K562 (cell line): ENCODE measurements at regions not wholly inside any gene's neighbourhood (a gene's known extent, or its start where the extent isn't known, plus 50 kb on each side); places are given as distances from the start of the nearest gene placed in this dataset.

Experiments
- ARHGAP35 ChIP-seq: fragments of 450-650 bp; IDR thresholded peaks from 2 replicates; pipeline ENCODE4 v1.6.1; 2018; ENCODE audit not compliant: partially characterized antibody
- ATF6 ChIP-seq: sonication (generic); formaldehyde crosslinking; IDR thresholded peaks from 2 replicates; pipeline ENCODE4 v1.4.0; 2020; ENCODE audit warnings: mild to moderate bottlenecking, missing genetic modification reagents
- CEBPB ChIP-seq: fragments of 450-650 bp; IDR thresholded peaks from 2 replicates; pipeline ENCODE4 v1.6.1; 2016; ENCODE audit warnings: missing genetic modification characterization, missing compliant biosample characterization
- CREB1 ChIP-seq, 2 experiments: sonication (generic) in 1 of 2; formaldehyde crosslinking in 1 of 2; IDR thresholded peaks; 2 replicates each; pipeline versions ENCODE4 v1.6.1 to v1.8.0; 2012 to 2022; ENCODE audit warnings: inconsistent platforms in 1 of 2, mild to moderate bottlenecking in 1 of 2, missing genetic modification reagents in 1 of 2, moderate library complexity in 1 of 2
- CREM ChIP-seq: IDR thresholded peaks from 2 replicates; pipeline ENCODE4 v1.6.1; 2014; ENCODE audit warnings: antibody characterized with exemption, low read depth
- DMBX1 ChIP-seq: fragments of 250-450 bp; sonication (Bioruptor Pico); IDR thresholded peaks from 2 replicates; pipeline ENCODE4 v1.8.0; 2022; ENCODE audit warnings: inconsistent platforms, mild to moderate bottlenecking, moderate library complexity, borderline replicate concordance
- FOS ChIP-seq: IDR thresholded peaks from 3 replicates; pipeline ENCODE4 v1.6.1; 2011; ENCODE audit not compliant: insufficient read length; ENCODE audit errors: extremely low read depth
- GTF2A2 ChIP-seq: IDR thresholded peaks from 2 replicates; pipeline ENCODE4 v1.6.1; 2016; ENCODE audit warnings: mild to moderate bottlenecking, missing genetic modification characterization, missing compliant biosample characterization
- GTF2F1 ChIP-seq: IDR thresholded peaks from 2 replicates; pipeline ENCODE4 v1.6.1; 2011; ENCODE audit warnings: low read depth, low read length, improper control_type of control experiment
- RHOXF2B ChIP-seq: fragments of 250-450 bp; sonication (Bioruptor Pico); conservative IDR thresholded peaks from 2 replicates; pipeline ENCODE4 v1.5.1; 2021
- RUNX1 ChIP-seq: sonication (generic); IDR thresholded peaks from 2 replicates; pipeline ENCODE4 v1.6.1; 2016; ENCODE audit warnings: antibody characterized with exemption, low read depth
- SMAD2 ChIP-seq: fragments of 150-350 bp; IDR thresholded peaks from 2 replicates; pipeline ENCODE4 v1.6.1; 2014; ENCODE audit warnings: low read depth, mild to moderate bottlenecking, low read length
- SMARCB1 ChIP-seq: IDR thresholded peaks from 2 replicates; pipeline ENCODE4 v1.6.1; 2011; ENCODE audit warnings: improper control_type of control experiment, low read depth; ENCODE audit not compliant: insufficient read length
- SPI1 ChIP-seq: IDR thresholded peaks from 2 replicates; pipeline ENCODE4 v1.6.1; 2011; ENCODE audit warnings: low read depth, low read length, control low read depth, borderline replicate concordance
- TCF3 ChIP-seq: sonication (generic); formaldehyde crosslinking; IDR thresholded peaks from 2 replicates; pipeline ENCODE4 v1.4.0; 2020; ENCODE audit warnings: mild to moderate bottlenecking, missing genetic modification reagents
- WHSC1 ChIP-seq: IDR thresholded peaks from one replicate; pipeline ENCODE4 v1.6.1; 2012; ENCODE audit warnings: low read length, control low read depth, inconsistent platforms
- XRCC4 ChIP-seq: IDR thresholded peaks from one replicate; pipeline ENCODE4 v1.6.1; 2011; ENCODE audit not compliant: insufficient read depth, insufficient read length; ENCODE audit errors: extremely low read depth
- ZNF165 ChIP-seq: fragments of 250-450 bp; sonication (Bioruptor Pico); IDR thresholded peaks from 2 replicates; pipeline ENCODE4 v1.4.0; 2020; ENCODE audit warnings: borderline replicate concordance
- ZNF224 ChIP-seq: sonication (generic); formaldehyde crosslinking; IDR thresholded peaks from 2 replicates; pipeline ENCODE4 v1.8.0; 2022; ENCODE audit warnings: mild to moderate bottlenecking, missing genetic modification reagents
- ZNF780A ChIP-seq: fragments of 250-450 bp; sonication (Bioruptor Pico); IDR thresholded peaks from 2 replicates; pipeline ENCODE4 v1.5.0; 2021; ENCODE audit warnings: mild to moderate bottlenecking
- TF ChIP-seq, protein P1 (sequence below): fragments of 250-450 bp; sonication (Bioruptor Pico); IDR thresholded peaks from 2 replicates; pipeline ENCODE4 v1.4.0; 2020; ENCODE audit warnings: borderline replicate concordance
- TF ChIP-seq, protein P2 (sequence below), 3 experiments: IDR thresholded peaks in 2 of 3; conservative IDR thresholded peaks in 1 of 3; 2 replicates each; pipeline ENCODE4 v1.5.1; 2011 to 2012; ENCODE audit warnings: low read length in 3 of 3, mild to moderate bottlenecking in 3 of 3, control low read depth in 2 of 3, improper control_type of control experiment in 1 of 3, inconsistent platforms in 1 of 3, low read depth in 1 of 3, mixed read lengths in 1 of 3, moderate library complexity in 1 of 3; ENCODE audit not compliant: insufficient read depth in 2 of 3
- TF ChIP-seq, protein P3 (sequence below): sonication (generic); formaldehyde crosslinking; IDR thresholded peaks from 2 replicates; pipeline ENCODE4 v1.8.1; 2023; ENCODE audit warnings: mild to moderate bottlenecking, missing genetic modification reagents, moderate library complexity

DNA sequence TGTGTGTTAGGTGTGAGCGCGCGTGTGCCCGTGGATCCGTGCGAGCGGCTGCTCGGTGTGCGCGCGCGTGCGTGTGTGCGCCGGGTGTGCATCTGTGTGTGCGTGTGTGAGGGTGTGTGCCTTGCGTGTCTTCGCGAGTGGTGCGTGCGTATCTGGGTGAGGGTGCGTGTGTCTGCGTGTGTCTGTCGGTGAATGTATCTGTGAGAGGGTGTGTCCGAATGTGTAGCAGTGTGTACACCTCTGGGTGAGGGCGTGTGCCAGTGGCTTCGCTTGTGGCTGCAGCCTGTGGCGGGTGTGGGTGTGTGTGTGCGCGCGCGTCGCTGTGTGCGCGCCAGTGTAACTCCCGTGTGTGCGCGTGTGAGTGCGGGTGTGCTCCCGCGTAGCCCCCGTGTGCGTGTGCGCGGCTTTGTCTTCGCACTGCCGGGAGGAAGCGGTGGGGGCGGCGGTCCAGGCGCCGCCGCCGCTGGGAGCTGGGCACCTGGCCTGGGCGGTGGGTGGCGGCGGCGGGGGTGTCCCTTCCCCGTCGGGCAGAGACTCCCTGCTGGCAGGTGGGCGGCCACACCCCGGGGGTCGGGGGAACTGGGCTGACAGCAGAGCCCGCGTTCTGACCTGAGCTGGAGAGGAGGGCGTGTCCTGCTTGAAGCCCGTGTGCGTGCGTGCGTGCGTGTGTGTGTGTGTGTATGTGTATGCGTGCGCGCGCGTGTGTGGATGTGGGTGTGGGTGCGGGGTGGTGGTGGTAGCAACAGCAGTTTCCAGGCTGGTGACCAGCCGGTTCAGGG is 61.3 kb upstream of the EPB41L1 start (continued):
- TF ChIP-seq, protein P1, sequence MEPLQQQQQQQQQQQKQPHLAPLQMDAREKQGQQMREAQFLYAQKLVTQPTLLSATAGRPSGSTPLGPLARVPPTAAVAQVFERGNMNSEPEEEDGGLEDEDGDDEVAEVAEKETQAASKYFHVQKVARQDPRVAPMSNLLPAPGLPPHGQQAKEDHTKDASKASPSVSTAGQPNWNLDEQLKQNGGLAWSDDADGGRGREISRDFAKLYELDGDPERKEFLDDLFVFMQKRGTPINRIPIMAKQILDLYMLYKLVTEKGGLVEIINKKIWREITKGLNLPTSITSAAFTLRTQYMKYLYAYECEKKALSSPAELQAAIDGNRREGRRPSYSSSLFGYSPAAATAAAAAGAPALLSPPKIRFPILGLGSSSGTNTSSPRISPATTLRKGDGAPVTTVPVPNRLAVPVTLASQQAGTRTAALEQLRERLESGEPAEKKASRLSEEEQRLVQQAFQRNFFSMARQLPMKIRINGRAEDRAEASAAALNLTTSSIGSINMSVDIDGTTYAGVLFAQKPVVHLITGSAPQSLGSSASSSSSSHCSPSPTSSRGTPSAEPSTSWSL (CRISPR knock-in tag), result no peak
- TF ChIP-seq ATF6 (no peak), ZNF224 (CRISPR knock-in tag) (no peak), XRCC4 (no peak), RHOXF2B (CRISPR knock-in tag) (no peak), RUNX1 (no peak), SMARCB1 (no peak), ARHGAP35 (peak; percentile 64), GTF2F1 (no peak), CREM (0 out of 2 replicates have a peak, but pooled peaks have one; percentile 24), CREB1 (IDR thresholded peaks at IDR 0.05) (no peak; the same call in 1 of the 2 replicates), CREB1 (CRISPR knock-in tag; IDR thresholded peaks at IDR 0.05) (no peak), TCF3 (CRISPR knock-in tag) (0 out of 2 replicates have a peak, but pooled peaks have one; percentile 9), ZNF780A (CRISPR knock-in tag) (no peak), WHSC1 (no peak), GTF2A2 (tag) (no peak), ZNF165 (CRISPR knock-in tag) (no peak), SPI1 (no peak), CEBPB (tag) (no peak), DMBX1 (0 out of 2 replicates have a peak, but pooled peaks have one; percentile 41), FOS (no peak), SMAD2 (no peak)
- TF ChIP-seq, protein P2, sequence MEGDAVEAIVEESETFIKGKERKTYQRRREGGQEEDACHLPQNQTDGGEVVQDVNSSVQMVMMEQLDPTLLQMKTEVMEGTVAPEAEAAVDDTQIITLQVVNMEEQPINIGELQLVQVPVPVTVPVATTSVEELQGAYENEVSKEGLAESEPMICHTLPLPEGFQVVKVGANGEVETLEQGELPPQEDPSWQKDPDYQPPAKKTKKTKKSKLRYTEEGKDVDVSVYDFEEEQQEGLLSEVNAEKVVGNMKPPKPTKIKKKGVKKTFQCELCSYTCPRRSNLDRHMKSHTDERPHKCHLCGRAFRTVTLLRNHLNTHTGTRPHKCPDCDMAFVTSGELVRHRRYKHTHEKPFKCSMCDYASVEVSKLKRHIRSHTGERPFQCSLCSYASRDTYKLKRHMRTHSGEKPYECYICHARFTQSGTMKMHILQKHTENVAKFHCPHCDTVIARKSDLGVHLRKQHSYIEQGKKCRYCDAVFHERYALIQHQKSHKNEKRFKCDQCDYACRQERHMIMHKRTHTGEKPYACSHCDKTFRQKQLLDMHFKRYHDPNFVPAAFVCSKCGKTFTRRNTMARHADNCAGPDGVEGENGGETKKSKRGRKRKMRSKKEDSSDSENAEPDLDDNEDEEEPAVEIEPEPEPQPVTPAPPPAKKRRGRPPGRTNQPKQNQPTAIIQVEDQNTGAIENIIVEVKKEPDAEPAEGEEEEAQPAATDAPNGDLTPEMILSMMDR (IDR thresholded peaks at IDR 0.05 in 2 of 3, conservative IDR thresholded peaks at IDR 0.05 in 1 of 3; ENCODE audit: insufficient read depth in 2 of 3, low read depth in 1 of 3, low read length in 3 of 3), result no peak
- TF ChIP-seq, protein P3, sequence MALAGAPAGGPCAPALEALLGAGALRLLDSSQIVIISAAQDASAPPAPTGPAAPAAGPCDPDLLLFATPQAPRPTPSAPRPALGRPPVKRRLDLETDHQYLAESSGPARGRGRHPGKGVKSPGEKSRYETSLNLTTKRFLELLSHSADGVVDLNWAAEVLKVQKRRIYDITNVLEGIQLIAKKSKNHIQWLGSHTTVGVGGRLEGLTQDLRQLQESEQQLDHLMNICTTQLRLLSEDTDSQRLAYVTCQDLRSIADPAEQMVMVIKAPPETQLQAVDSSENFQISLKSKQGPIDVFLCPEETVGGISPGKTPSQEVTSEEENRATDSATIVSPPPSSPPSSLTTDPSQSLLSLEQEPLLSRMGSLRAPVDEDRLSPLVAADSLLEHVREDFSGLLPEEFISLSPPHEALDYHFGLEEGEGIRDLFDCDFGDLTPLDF (CRISPR knock-in tag), result no peak
